Rectal smooth muscle tissue (tissue), 1 donor: ENCODE measurements at regions not wholly inside any gene's neighbourhood (a gene's known extent, or its start where the extent isn't known, plus 50 kb on each side); places are given as distances from the start of the nearest gene placed in this dataset.
"Not testable (repeated sequence)": the region's sequence is repeated elsewhere in the genome, so short reads cannot be mapped to it uniquely, and the experiment has no call there.

Source experiments
- H3K27ac ChIP-seq: one replicate; pipeline ENCODE4 v1.7.0; 2013; ENCODE audit warnings: low read depth, low read length, inconsistent platforms
- H3K27me3 ChIP-seq: one replicate; pipeline ENCODE4 v1.7.0; 2013; ENCODE audit warnings: low read length; ENCODE audit not compliant: control insufficient read depth, insufficient read depth
- H3K36me3 ChIP-seq: one replicate; pipeline ENCODE4 v1.7.0; 2013; ENCODE audit warnings: low read length; ENCODE audit not compliant: control insufficient read depth, insufficient read depth
- H3K4me1 ChIP-seq: one replicate; pipeline ENCODE4 v1.7.0; 2013; ENCODE audit warnings: low read length; ENCODE audit not compliant: control insufficient read depth, insufficient read depth
- H3K4me3 ChIP-seq: one replicate; pipeline ENCODE4 v1.7.0; 2013; ENCODE audit warnings: low read length
- H3K9ac ChIP-seq: one replicate; pipeline ENCODE4 v1.7.0; 2013; ENCODE audit warnings: low read length

DNA sequence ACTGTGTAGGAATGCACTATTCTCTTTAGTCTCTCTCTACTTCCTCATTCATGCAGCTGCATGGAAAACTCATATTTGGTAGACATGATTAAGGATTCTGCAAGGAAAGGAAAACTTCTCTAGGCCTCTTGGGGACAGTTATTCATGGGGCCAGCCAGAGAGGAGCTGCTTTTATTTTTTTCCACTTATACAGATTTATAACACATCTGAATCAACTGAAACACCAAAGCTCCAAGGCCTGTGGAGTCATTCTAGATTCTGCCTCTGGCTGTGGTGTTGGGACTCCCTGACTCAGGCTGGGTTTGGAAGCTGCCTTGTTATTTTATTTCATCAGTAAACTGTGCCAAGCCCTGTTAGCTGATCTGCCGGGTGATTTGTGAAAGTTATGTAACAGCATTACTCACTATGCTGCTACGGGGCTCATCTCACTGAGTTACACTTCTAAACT lies 83.9 kb upstream of the EDEM3 start:
- peaks cover 28% of the 10 kb centered on the region for H3K4me1 ChIP-seq
- H3K27me3 ChIP-seq: no peaks in the 10 kb centered on the region
- no peak overlapping the region for H3K4me3 ChIP-seq
- no peaks in the 10 kb centered on the region for H3K36me3 ChIP-seq
- peak overlapping the region; percentile 87 for H3K27ac ChIP-seq
- no peak overlapping the region for H3K9ac ChIP-seq

DNA sequence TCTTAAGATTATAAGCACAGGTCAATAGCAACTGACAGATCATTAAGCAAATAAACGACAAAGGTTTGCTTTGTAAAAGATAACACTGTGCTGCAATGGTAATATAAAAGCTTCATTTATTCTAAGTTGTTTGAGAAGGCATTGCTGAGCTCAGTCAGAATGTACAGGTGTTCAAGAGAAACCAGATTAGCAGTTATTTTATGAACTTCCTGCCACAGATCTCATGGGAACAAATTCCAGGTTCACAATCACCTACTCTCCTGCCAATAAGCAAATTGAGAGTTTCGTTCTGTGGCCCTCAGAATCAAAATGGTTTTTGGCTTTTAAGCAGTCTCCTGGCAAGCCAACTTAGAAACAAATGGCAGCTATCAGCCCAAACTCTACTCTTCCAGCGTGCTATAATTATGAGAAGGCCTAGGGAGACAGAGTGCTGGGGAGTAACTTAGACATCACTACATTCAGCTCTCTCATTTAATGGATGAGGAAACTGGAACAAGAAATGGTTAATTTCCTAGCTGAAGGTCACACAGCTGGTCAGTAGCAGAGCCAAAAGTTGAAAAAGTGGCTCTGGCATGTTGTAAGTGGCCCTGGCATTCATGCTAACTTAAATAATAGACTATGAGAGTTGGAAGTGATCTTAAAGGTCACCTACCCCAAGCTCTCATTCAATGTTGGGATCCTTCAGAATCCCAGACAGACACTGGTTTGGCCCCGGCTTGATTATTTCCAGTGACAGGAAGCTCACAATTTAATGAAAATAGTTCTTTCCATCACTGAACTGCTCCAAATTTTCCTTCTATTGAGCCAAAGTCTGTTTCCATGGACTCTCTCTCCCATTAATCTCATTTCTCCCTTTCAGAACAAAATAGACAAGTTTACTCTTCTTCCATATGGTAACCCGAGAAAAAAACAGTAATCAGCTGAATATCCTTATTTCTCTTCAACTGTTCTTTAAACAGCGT lies 82.6 kb upstream of the EDEM3 start:
- Histone ChIP-seq H3K4me3 (no peak overlapping the region), H3K27me3 (no peaks in the 10 kb centered on the region), H3K27ac (peak overlapping the region; percentile 78), H3K4me1 (peaks cover 28% of the 10 kb centered on the region), H3K9ac (no peak overlapping the region), H3K36me3 (no peaks in the 10 kb centered on the region)

DNA sequence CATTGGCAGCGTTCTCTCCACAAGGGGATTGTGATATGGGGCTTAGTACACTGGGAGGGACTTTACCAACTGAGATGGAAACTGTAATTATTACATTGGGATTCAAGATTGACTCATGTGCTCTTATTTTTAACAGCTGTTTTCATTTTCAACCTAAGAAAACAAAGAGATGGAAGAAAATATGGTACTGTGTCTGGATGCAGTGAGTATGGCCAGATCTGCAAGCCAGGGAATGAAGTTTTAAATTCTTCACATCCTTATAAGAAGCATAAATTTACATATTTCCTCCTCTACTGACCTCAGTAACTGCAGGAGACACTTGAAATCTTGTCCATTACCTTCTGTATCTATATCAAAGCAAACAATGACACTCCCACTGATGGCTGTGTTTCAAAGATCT lies 81.5 kb upstream of the EDEM3 start:
- Histone ChIP-seq H3K36me3 (no peaks in the 10 kb centered on the region), H3K27ac (no peak overlapping the region), H3K27me3 (no peaks in the 10 kb centered on the region), H3K4me3 (no peak overlapping the region), H3K9ac (no peak overlapping the region), H3K4me1 (peaks cover 28% of the 10 kb centered on the region)

DNA sequence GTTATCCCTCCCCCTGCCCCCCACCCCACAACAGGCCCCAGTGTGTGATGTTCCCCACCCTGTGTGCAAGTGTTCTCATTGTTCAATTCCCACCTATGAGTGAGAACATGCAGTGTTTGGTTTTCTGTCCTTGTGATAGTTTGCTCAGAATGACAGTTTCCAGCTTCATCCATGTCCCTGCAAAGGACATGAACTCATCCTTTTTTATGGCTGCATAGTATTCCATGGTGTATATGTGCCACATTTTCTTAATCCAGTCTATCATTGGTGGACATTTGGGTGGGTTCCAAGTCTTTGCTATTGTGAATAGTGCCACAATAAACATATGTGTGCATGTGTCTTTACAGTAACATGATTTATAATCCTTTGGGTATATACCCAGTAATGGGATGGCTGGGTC lies 79.3 kb upstream of the EDEM3 start:
- peaks cover 27% of the 10 kb centered on the region for H3K4me1 ChIP-seq
- H3K27ac ChIP-seq, H3K27me3 ChIP-seq, H3K36me3 ChIP-seq, H3K4me3 ChIP-seq, H3K9ac ChIP-seq: not testable (repeated sequence)

DNA sequence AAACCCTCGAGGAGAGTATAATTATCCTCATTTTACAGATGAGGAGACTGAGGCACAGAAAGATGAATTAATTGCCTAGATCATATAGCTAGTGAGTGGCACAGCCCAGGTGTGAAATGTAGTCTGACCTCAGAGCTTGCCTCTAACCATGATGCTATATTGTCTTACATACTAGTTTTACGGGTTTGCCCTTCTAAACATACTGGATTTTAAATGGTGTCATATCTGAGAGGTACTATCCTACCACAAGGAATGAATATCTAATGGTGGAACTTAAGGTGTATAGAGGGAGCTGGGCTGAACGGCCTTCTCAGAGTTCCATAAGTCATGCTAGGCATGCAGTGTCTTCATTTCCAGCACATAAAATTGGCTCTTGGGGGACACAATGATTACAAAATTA lies 77.9 kb upstream of the EDEM3 start:
- no peak overlapping the region for H3K4me3 ChIP-seq
- H3K36me3 ChIP-seq: no peaks in the 10 kb centered on the region
- H3K27ac ChIP-seq: no peak overlapping the region
- H3K9ac ChIP-seq: no peak overlapping the region
- peaks cover 21% of the 10 kb centered on the region for H3K4me1 ChIP-seq
- no peaks in the 10 kb centered on the region for H3K27me3 ChIP-seq

DNA sequence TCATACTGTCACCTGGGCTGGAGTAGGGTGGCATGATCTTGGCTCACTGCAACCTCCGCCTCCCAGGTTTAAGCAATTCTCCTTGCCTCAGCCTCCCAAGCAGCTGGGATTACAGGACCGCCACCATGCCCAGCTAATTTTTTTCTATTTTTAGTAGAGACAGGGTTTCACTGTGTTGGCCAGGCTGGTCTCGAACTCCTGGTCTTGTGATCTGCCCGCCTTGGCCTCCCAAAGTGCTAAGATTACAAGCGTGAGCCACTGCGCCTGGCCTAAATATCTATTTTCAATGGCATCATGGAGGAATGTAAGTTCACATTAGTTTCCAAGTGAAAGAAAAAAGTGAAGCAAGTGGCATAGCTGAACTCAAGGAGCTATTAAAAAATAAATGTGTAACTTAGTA lies 74.8 kb upstream of the EDEM3 start:
- H3K27me3 ChIP-seq, H3K9ac ChIP-seq, H3K4me3 ChIP-seq, H3K36me3 ChIP-seq, H3K27ac ChIP-seq: not testable (repeated sequence)
- peaks cover 28% of the 10 kb centered on the region for H3K4me1 ChIP-seq

DNA sequence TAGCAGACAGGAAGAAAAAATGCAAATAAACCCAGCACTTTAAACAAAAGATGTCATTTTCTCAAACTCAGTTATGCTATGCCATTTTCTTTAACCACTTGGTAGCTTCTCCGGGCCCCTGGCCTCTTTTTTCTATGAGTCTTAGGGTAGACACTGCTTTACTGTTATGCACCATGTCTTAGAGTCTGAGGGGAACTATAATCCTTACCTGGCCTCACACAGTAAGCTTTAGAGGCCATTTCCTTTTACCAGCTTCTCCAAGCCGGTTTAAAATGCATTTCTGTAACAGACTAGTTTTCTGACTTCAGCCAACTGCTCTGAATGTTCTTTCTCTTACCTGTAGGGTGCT lies 73.7 kb upstream of the EDEM3 start:
- H3K9ac ChIP-seq: no peak overlapping the region
- peaks cover 40% of the 10 kb centered on the region for H3K4me1 ChIP-seq
- H3K36me3 ChIP-seq: no peaks in the 10 kb centered on the region
- no peak overlapping the region for H3K4me3 ChIP-seq
- peak overlapping the region; percentile 34 for H3K27ac ChIP-seq
- H3K27me3 ChIP-seq: no peaks in the 10 kb centered on the region

DNA sequence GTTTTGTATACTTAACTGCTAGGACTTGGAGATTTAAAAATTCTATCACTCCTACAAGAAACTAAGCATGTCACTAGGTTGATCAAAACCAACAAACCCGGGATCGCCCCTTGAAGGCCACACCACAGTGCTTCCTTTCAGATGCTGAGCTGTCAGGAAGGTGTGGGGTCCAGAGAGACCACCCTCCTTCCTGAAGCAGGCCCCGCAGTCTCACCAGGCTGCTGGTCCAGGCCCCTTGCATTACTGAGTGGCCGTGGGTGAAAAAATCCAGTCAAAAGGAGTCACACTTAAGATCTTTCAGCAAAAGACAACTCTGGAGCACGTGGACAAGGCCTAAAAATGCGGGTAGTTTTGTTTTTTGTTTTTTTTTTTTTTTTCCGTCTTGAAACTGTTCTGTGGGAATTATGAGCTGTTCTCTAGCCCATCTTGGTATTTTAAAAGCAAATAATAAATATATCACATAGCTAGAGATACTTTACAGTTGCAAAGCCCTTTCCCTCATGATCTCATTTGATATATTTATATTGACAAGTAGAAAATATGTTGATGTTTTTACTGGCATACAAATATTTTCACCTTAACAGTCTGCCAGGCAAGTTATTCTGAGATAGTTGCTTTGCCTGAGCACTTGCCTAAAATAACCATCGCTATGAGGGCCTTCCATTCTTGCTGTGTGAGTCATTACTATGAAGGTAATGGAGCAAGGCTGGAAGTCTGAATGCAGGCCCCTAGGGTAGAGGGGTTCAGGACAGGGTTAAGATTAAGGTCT lies 73.1 kb upstream of the EDEM3 start:
- Histone ChIP-seq H3K27ac (peak overlapping the region; percentile 69), H3K9ac (no peak overlapping the region), H3K36me3 (no peaks in the 10 kb centered on the region), H3K4me3 (no peak overlapping the region), H3K27me3 (no peaks in the 10 kb centered on the region), H3K4me1 (peaks cover 44% of the 10 kb centered on the region)

DNA sequence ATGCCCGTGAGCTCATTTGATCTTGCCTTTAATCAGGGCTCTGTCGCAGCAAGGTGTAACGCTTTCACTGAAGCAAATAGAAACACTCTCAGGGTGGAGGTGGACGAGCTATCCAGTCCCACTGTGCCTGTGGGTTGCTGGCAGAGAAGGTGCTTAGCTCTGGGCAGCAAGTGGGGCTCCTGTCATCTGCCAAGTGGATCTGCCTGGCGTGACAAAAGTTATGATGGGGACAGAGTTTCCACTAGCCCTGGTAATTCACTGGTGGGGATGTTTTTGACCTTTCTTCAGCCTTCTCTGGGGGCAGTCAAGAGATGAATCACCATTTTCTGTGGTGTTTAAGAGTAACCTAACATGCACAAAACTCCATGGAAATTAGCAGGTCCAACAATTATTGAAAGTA lies 71.3 kb upstream of the EDEM3 start:
- Histone ChIP-seq H3K36me3 (no peaks in the 10 kb centered on the region), H3K4me1 (peaks cover 55% of the 10 kb centered on the region), H3K27ac (no peak overlapping the region), H3K9ac (no peak overlapping the region), H3K27me3 (no peaks in the 10 kb centered on the region), H3K4me3 (no peak overlapping the region)

DNA sequence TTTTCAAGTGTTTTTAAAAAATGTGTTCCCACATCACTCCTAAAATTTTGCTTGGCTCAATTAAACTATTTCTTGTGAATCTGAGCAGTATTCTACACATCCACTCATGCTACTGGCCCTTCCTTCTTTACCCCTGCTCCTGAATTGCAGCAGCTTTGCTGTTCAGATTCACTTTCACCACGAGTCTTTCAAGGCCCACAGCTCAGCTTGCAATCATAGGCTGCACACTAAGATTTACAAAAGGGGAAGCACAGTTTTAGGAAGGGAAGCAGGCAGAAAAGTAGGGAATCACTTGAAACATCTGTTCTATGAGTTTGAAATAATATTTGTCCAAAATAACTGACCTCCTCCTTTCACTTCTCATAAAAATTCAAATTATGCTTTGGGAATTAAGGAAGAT lies 70.9 kb upstream of the EDEM3 start:
- Histone ChIP-seq H3K27me3 (no peaks in the 10 kb centered on the region), H3K4me3 (no peak overlapping the region), H3K9ac (no peak overlapping the region), H3K4me1 (peaks cover 58% of the 10 kb centered on the region), H3K27ac (no peak overlapping the region), H3K36me3 (no peaks in the 10 kb centered on the region)

DNA sequence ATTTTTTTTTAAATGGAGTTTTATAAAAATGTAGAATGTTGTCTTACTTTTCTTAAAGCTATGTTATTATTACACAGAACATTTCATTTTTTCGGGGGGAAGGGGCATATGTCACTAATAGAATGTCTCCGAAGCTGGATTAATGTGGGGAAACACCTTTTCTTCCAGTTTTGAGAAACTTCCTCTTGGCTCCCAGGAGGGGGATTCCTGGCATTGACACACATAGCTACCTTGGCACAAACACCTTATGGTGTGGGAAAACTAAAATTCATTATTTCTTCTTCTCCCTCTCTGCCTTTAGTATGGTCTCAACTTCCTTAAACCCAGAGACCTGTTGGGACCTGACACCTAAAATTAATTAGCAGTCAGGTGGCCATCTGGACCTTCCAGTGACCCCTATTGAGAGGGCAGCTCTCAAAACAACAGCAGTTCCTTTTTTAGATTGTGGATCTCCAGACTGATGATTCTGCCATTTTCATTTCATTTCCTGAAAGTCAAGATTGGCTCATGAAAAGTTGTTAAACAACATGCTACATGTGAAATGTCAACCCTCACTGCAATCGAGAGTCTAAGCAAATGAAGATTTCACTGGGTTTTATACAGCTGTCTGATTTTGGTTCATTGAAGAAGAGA lies 70.1 kb upstream of the EDEM3 start:
- Histone ChIP-seq H3K9ac (no peak overlapping the region), H3K27ac (peak overlapping the region; percentile 73), H3K36me3 (peaks cover 2% of the 10 kb centered on the region), H3K27me3 (no peaks in the 10 kb centered on the region), H3K4me1 (peaks cover 58% of the 10 kb centered on the region), H3K4me3 (no peak overlapping the region)

DNA sequence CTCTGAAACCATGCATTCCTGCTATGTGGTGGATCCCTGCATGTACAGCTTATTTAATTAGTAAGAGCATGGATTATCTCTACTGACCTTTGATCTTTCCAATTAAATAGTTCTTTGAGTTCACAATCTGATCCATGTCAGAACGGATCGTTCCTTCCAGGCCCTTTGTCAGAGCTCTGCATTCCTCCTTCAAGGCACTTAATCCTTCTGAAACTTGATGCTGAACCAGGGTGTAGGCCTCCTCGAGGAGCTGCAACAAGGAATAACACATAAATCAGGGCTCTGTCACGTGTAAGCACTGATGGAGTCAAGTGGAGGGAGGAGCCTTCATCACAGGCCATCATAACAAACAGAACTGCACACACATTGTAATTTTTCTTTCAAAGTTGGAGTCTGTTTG lies 68.4 kb upstream of the EDEM3 start:
- H3K27ac ChIP-seq: peak overlapping the region; percentile 76
- H3K4me3 ChIP-seq: no peak overlapping the region
- peaks cover 2% of the 10 kb centered on the region for H3K36me3 ChIP-seq
- peaks cover 56% of the 10 kb centered on the region for H3K4me1 ChIP-seq
- H3K9ac ChIP-seq: no peak overlapping the region
- H3K27me3 ChIP-seq: no peaks in the 10 kb centered on the region
